Thyroid gland (tissue), 4 donors: ENCODE measurements at regions not wholly inside any gene's neighbourhood (a gene's known extent, or its start where the extent isn't known, plus 50 kb on each side); places are given as distances from the start of the nearest gene placed in this dataset.

Experiments
- DNase-seq, 2 donors: peaks; one replicate each; pipeline ENCODE4 v3.0.0-alpha.2; 2019
- H3K27ac ChIP-seq, 3 donors: fragments of 200-600 bp; sonication (generic); 1 replicate in 2 of 3; 2 replicates in 1 of 3; pipeline ENCODE4 v1.5.1; 2016 to 2019; ENCODE audit warnings: mild to moderate bottlenecking in 1 of 3, moderate library complexity in 1 of 3
- H3K27me3 ChIP-seq: fragments of 200-600 bp; sonication (generic); one replicate; pipeline ENCODE4 v1.5.1; 2019
- H3K36me3 ChIP-seq, 2 donors: fragments of 200-600 bp; sonication (generic); one replicate each; pipeline ENCODE4 v1.5.1; 2016 to 2019
- H3K4me1 ChIP-seq, 2 donors: fragments of 200-600 bp; sonication (generic); one replicate each; pipeline ENCODE4 v1.5.1; 2017 to 2019
- H3K4me3 ChIP-seq, 3 donors: fragments of 200-600 bp; sonication (generic); replicated peaks in 1 of 3; 1 replicate in 2 of 3; 2 replicates in 1 of 3; pipeline ENCODE4 v1.5.1; 2016; ENCODE audit warnings: mild to moderate bottlenecking in 1 of 3
- H3K9me3 ChIP-seq: fragments of 200-600 bp; sonication (generic); one replicate; pipeline ENCODE4 v1.5.1; 2017
- CTCF ChIP-seq, 6 experiments: fragments of 200-600 bp in 3 of 6; fragments of 450-650 bp in 3 of 6; sonication (generic) in 3 of 6; IDR thresholded peaks; one replicate each; pipeline ENCODE4 v1.5.1; 2016 to 2019; ENCODE audit warnings: antibody characterized with exemption in 6 of 6, mild to moderate bottlenecking in 2 of 6, inconsistent platforms in 1 of 6, moderate library complexity in 1 of 6
- POLR2A ChIP-seq, 2 donors: fragments of 450-650 bp; IDR thresholded peaks; one replicate each; pipeline ENCODE4 v1.6.1; 2017; ENCODE audit warnings: antibody characterized with exemption in 2 of 2, mild to moderate bottlenecking in 2 of 2, moderate library complexity in 1 of 2
- WGBS, 2 donors: methylation state at CpG; one replicate each; pipeline ENCODE4 v1.1.5; 2017; 5-methylcytosine and 5-hydroxymethylcytosine counted together
- intact Hi-C: fragments of 100-400 bp; cut with DNase I; formaldehyde crosslinking; loops from one replicate; pipeline ENCODE4 v1.15.1; 2023

- TF ChIP-seq POLR2A (IDR thresholded peaks at IDR 0.05) (no peak), CTCF (IDR thresholded peaks at IDR 0.05) (no peak)
- Histone ChIP-seq H3K4me1 (no peaks in the 10 kb centered on the region), H3K4me3 (no peak overlapping the region), H3K9me3 (no peaks in the 10 kb centered on the region), H3K36me3 (no peaks in the 10 kb centered on the region), H3K27me3 (no peaks in the 10 kb centered on the region), H3K27ac (no peak overlapping the region)
- 75 to 85% methylated on average over 5 of the region's 5 CpGs for WGBS, 2 donors
- intact Hi-C loops, result no loop called here
- no peak for DNase-seq
Observed at GRCh38 chr19:28636706-28637105, 576.2 kb downstream of the UQCRFS1 start.

- TF ChIP-seq CTCF (IDR thresholded peaks at IDR 0.05) (no peak), POLR2A (IDR thresholded peaks at IDR 0.05) (no peak)
- Histone ChIP-seq H3K36me3 (no peaks in the 10 kb centered on the region), H3K4me1 (no peaks in the 10 kb centered on the region), H3K9me3 (no peaks in the 10 kb centered on the region), H3K27ac (no peak overlapping the region), H3K27me3 (no peaks in the 10 kb centered on the region), H3K4me3 (no peak overlapping the region)
- intact Hi-C loops, result no loop called here
- WGBS, 2 donors, result 85 to 88% methylated on average over 5 of the region's 5 CpGs
- no peak for DNase-seq
Observed at GRCh38 chr19:28636016-28636629, 576.8 kb downstream of the UQCRFS1 start.

GRCh38 chr19:28634837-28635236, 578.1 kb downstream of the UQCRFS1 start:
- intact Hi-C loops, result no loop called here
- no peak overlapping the region for H3K4me3 ChIP-seq
- H3K36me3 ChIP-seq, result no peaks in the 10 kb centered on the region
- no peaks in the 10 kb centered on the region for H3K9me3 ChIP-seq
- no peaks in the 10 kb centered on the region for H3K27me3 ChIP-seq
- H3K27ac ChIP-seq, result no peak overlapping the region
- no peak for TF ChIP-seq CTCF (IDR thresholded peaks at IDR 0.05)
- no peak for TF ChIP-seq POLR2A (IDR thresholded peaks at IDR 0.05)
- 87 to 90% methylated on average over 1 of the region's 1 CpG for WGBS, 2 donors
- H3K4me1 ChIP-seq, result no peaks in the 10 kb centered on the region
- no peak for DNase-seq

- no peak for TF ChIP-seq CTCF (IDR thresholded peaks at IDR 0.05)
- no peak for TF ChIP-seq POLR2A (IDR thresholded peaks at IDR 0.05)
- Histone ChIP-seq H3K27ac (no peak overlapping the region), H3K4me1 (no peaks in the 10 kb centered on the region), H3K9me3 (no peaks in the 10 kb centered on the region), H3K4me3 (no peak overlapping the region), H3K36me3 (no peaks in the 10 kb centered on the region), H3K27me3 (no peaks in the 10 kb centered on the region)
- no peak for DNase-seq
- intact Hi-C loops, result no loop called here
Observed at GRCh38 chr19:28634019-28634328, 579.0 kb downstream of the UQCRFS1 start.

- intact Hi-C loops, result no loop called here
- WGBS, 2 donors, result 46 to 49% methylated on average over 8 of the region's 8 CpGs
- H3K27ac ChIP-seq, result no peak overlapping the region
- peak in 1 of 2 donors; percentile 6 for DNase-seq
- no peaks in the 10 kb centered on the region for H3K4me1 ChIP-seq
- TF ChIP-seq POLR2A (IDR thresholded peaks at IDR 0.05) (no peak), CTCF (IDR thresholded peaks at IDR 0.05) (peak in 5 of 6 experiments; percentile 18 to 49 (median 23))
- H3K36me3 ChIP-seq, result no peaks in the 10 kb centered on the region
- H3K4me3 ChIP-seq, result no peak overlapping the region
- H3K27me3 ChIP-seq, result no peaks in the 10 kb centered on the region
- no peaks in the 10 kb centered on the region for H3K9me3 ChIP-seq
Observed at GRCh38 chr19:28633319-28634018, 579.5 kb downstream of the UQCRFS1 start.
